ENCODE measurements at regions not wholly inside any gene's neighbourhood (a gene's known extent, or its start where the extent isn't known, plus 50 kb on each side); places are given as distances from the start of the nearest gene placed in this dataset.

- no peak overlapping the region for H2BK120ac ChIP-seq (replicated peaks; ENCODE audit: low read depth, low read length)
- peaks cover 0 to 8% (median 0%) of the 10 kb centered on the region in 4 experiments; a peak in 2 of 7 replicates for H3K4me1 ChIP-seq (replicated peaks in 1 of 4; ENCODE audit: control insufficient read depth in 3 of 4, insufficient read depth in 4 of 4, low read length in 3 of 4)
- H2BK12ac ChIP-seq (ENCODE audit: low read depth, low read length): no peak overlapping the region
- H4K5ac ChIP-seq (ENCODE audit: insufficient read length, low read depth, low read length): no peak overlapping the region
- H3K9me3 ChIP-seq (ENCODE audit: insufficient read depth in 2 of 2, low read depth in 1 of 2, low read length in 1 of 2): no peaks in the 10 kb centered on the region
- no peak overlapping the region for H4K91ac ChIP-seq (replicated peaks; ENCODE audit: insufficient read length, low read length)
- H3K4me3 ChIP-seq (ENCODE audit: extremely low read depth in 1 of 4, insufficient read depth in 2 of 4, low read depth in 3 of 4, low read length in 4 of 4): no peak overlapping the region
- DNase-seq (ENCODE audit: low read depth in 1 of 2, low spot score in 2 of 2) (no peak), FAIRE-seq (no peak)
- no peak overlapping the region for H2BK20ac ChIP-seq (ENCODE audit: low read length)
- H3K79me1 ChIP-seq (ENCODE audit: low read depth, low read length): no peaks in the 10 kb centered on the region
- H2BK15ac ChIP-seq (ENCODE audit: low read length): no peak overlapping the region
- CTCF ChIA-PET (ENCODE audit: partially characterized antibody): interaction anchor here (1.3 to 1.5 kb wide), 2 partner anchors 16 to 30 kb away, joined by 4 to 5 read pairs; no protein-coding TSS in a partner anchor
- no peak overlapping the region for H3K4me2 ChIP-seq (ENCODE audit: insufficient read depth in 1 of 2, low read depth in 2 of 2, low read length in 2 of 2)
- POLR2A ChIA-PET (ENCODE audit: partially characterized antibody): no interaction called here
- H3K23me2 ChIP-seq (ENCODE audit: low read depth, low read length): no peaks in the 10 kb centered on the region
- no peak overlapping the region for H2BK5ac ChIP-seq (ENCODE audit: low read depth, low read length)
- H3K36me3 ChIP-seq (ENCODE audit: control insufficient read depth in 2 of 4, insufficient read depth in 4 of 4, low read length in 3 of 4): no peaks in the 10 kb centered on the region
- H3K27me3 ChIP-seq (replicated peaks in 1 of 4; ENCODE audit: control insufficient read depth in 3 of 4, extremely low read depth in 1 of 4, insufficient read depth in 3 of 4, low read length in 3 of 4): no peaks in the 10 kb centered on the region
- H3K27ac ChIP-seq (ENCODE audit: low read depth, low read length): no peak overlapping the region
- WGBS, 2 experiments (ENCODE audit: extremely low coverage in 1 of 2, insufficient coverage in 1 of 2, insufficient read length in 1 of 2, insufficient replicate concordance in 2 of 2, low coverage in 1 of 2, low lambda C conversion rate in 2 of 2, missing lambda C conversion rate in 1 of 2): 83% methylated on average over 2 of the region's 2 CpGs; no CpG with 5 or more reads in 1 of the 2 experiments
- H2AFZ ChIP-seq (ENCODE audit: low read length): no peak overlapping the region
- no peak overlapping the region for H3K4ac ChIP-seq (replicated peaks; ENCODE audit: insufficient read length, low read depth, low read length)
- no peaks in the 10 kb centered on the region for H4K20me1 ChIP-seq (replicated peaks in 1 of 2; ENCODE audit: control insufficient read depth in 1 of 2, insufficient read depth in 2 of 2, low read length in 2 of 2)
- no peaks in the 10 kb centered on the region for H3K79me2 ChIP-seq (ENCODE audit: control insufficient read depth in 1 of 2, insufficient read depth in 2 of 2, low read length in 2 of 2)
- H3K9ac ChIP-seq (replicated peaks in 1 of 4; ENCODE audit: extremely low read depth in 1 of 4, low read depth in 3 of 4, low read length in 3 of 4): no peak overlapping the region
- H3K14ac ChIP-seq (ENCODE audit: insufficient read length): no peak overlapping the region
- H4K8ac ChIP-seq (ENCODE audit: extremely low read depth, insufficient read depth, low read length): no peak overlapping the region
- no peak overlapping the region for H2AK5ac ChIP-seq (ENCODE audit: low read depth, low read length)
- H3K18ac ChIP-seq (ENCODE audit: extremely low read depth, low read length): no peak overlapping the region
- H3K56ac ChIP-seq (replicated peaks; ENCODE audit: insufficient read length, low read depth, low read length): no peak overlapping the region
- H3K23ac ChIP-seq (ENCODE audit: insufficient read length): no peak overlapping the region
- TF ChIP-seq, protein P1, sequence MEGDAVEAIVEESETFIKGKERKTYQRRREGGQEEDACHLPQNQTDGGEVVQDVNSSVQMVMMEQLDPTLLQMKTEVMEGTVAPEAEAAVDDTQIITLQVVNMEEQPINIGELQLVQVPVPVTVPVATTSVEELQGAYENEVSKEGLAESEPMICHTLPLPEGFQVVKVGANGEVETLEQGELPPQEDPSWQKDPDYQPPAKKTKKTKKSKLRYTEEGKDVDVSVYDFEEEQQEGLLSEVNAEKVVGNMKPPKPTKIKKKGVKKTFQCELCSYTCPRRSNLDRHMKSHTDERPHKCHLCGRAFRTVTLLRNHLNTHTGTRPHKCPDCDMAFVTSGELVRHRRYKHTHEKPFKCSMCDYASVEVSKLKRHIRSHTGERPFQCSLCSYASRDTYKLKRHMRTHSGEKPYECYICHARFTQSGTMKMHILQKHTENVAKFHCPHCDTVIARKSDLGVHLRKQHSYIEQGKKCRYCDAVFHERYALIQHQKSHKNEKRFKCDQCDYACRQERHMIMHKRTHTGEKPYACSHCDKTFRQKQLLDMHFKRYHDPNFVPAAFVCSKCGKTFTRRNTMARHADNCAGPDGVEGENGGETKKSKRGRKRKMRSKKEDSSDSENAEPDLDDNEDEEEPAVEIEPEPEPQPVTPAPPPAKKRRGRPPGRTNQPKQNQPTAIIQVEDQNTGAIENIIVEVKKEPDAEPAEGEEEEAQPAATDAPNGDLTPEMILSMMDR (IDR thresholded peaks at IDR 0.05; ENCODE audit: control extremely low read depth in 1 of 3, insufficient read depth in 1 of 3, low read depth in 1 of 3, low read length in 3 of 3): no peak
- TF ChIP-seq RFX5 (IDR thresholded peaks at IDR 0.05; ENCODE audit: borderline replicate concordance, low read depth, low read length): no peak
- TF ChIP-seq BACH1 (IDR thresholded peaks at IDR 0.05; ENCODE audit: low read length): no peak
- TF ChIP-seq GABPA (IDR thresholded peaks at IDR 0.05; ENCODE audit: borderline replicate concordance, insufficient read depth, low read length): no peak
- TF ChIP-seq SIN3A (conservative IDR thresholded peaks at IDR 0.05 in 1 of 2, IDR thresholded peaks at IDR 0.05 in 1 of 2; ENCODE audit: low read depth in 1 of 2, low read length in 2 of 2): no peak
- TF ChIP-seq ZNF274 (IDR thresholded peaks at IDR 0.05; ENCODE audit: borderline replicate concordance, extremely low read depth, low read length): no peak
- TF ChIP-seq, protein P2, sequence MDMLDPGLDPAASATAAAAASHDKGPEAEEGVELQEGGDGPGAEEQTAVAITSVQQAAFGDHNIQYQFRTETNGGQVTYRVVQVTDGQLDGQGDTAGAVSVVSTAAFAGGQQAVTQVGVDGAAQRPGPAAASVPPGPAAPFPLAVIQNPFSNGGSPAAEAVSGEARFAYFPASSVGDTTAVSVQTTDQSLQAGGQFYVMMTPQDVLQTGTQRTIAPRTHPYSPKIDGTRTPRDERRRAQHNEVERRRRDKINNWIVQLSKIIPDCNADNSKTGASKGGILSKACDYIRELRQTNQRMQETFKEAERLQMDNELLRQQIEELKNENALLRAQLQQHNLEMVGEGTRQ (IDR thresholded peaks at IDR 0.05; ENCODE audit: low read length): no peak
- TF ChIP-seq CREB1 (IDR thresholded peaks at IDR 0.05): no peak
- no peak for TF ChIP-seq HDAC2 (IDR thresholded peaks at IDR 0.05; ENCODE audit: borderline replicate concordance in 1 of 2, low read depth in 2 of 2, low read length in 2 of 2)
- no peak for TF ChIP-seq NANOG (IDR thresholded peaks at IDR 0.05; ENCODE audit: insufficient read depth, low read depth, low read length, poor library complexity, severe bottlenecking)
These were observed 452.0 kb downstream of the NPIPA7 start for GRCh38 chr16:16830973-16831372.

All from H1 (cell line).